HG03025 (cell line): ENCODE measurements at regions not wholly inside any gene's neighbourhood (a gene's known extent, or its start where the extent isn't known, plus 50 kb on each side); places are given as distances from the start of the nearest gene placed in this dataset.
"Not testable (repeated sequence)": the region's sequence is repeated elsewhere in the genome, so short reads cannot be mapped to it uniquely, and the experiment has no call there.

Experiments used
- ATAC-seq: cut with Tn5 transposase; IDR thresholded peaks from one replicate; pipeline ENCODE4 v1.9.1; 2021; ENCODE audit warnings: mild to moderate bottlenecking, moderate library complexity; ENCODE audit not compliant: unreplicated experiment, low FRiP score

DNA sequence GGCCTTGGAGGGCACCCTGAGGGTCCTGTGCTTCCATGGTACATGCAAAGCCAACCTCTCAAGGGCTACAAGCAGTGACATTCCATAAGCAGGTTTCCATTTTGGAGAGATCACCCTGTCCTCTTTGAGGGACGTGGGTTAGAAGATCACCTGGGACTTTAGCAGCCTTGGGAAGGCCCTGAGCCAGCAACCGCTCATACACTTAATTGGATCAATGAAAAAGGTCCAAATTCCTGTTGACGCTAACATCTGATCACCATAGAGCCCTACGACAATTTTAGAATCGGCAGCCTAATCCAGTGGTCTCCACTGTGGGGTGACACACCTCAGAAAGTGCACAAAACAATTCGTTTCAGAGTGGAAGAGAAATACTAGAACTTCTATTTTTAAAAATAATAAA lies 196.0 kb upstream of the NR3C1 start:
- ATAC-seq = no peak

DNA sequence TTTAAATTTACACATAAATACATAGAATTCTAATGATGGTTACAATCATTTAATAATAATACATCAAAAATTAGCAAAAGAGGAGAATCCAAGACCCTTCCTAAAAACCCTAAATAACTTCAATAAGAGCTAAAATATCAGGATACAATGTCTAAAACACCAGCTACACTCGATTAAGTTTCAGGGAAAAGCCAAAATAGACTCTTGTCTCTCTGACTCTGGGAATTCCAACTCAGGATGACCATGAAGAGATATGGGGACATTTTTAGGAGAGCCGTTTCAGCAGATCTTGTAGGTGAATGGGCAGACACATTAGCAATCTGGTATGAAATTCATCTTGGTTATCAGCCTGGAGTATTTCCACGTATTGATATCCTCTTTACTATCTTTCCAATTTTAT lies 193.3 kb upstream of the NR3C1 start:
- ATAC-seq = no peak

GRCh38 chr5:143594902-143595818 lies 191.7 kb upstream of the NR3C1 start:
- no peak for ATAC-seq

DNA sequence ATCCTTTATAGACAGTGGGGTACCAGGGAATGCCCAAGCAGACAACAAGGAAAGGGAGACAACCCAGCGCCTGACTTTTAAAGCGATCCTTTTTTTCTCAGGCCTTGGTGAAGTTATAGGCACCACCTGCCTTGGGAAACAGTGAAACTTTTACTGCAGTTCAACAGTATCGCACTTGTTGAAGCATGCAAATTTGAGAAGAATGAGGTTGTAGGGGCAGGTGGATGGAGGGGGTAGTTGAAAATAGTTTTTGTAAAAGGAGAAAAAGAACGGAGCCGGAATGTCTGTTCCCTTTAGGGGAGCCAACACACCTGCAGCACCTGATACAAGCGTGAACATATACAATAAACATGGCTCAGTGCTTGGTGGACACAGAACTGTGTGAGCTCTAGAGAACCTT lies 190.2 kb upstream of the NR3C1 start:
- ATAC-seq = no peak

DNA sequence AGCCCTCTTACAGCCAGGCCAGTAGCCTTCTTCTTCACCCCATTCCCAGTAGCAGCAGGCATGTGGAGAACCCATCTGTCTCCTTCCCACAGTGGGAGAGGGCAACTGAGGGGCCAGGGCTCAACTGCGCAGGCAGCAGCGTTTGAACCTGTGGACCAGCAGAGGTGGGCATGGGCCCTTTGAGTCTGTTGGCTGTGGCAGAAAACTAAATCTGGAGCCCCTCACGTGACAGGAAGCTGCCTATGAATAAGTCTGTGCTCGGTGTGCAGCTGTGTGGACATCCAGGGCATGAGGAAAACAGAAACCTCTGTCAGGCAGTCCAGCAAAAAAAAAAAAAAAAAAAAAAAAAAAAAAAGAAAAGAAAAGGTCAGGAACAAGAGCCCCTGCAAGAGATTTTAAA lies 189.2 kb upstream of the NR3C1 start:
- peak; percentile 85 for ATAC-seq

- no peak for ATAC-seq
Measured at GRCh38 chr5:143588933-143589662, 185.6 kb upstream of the NR3C1 start.

DNA sequence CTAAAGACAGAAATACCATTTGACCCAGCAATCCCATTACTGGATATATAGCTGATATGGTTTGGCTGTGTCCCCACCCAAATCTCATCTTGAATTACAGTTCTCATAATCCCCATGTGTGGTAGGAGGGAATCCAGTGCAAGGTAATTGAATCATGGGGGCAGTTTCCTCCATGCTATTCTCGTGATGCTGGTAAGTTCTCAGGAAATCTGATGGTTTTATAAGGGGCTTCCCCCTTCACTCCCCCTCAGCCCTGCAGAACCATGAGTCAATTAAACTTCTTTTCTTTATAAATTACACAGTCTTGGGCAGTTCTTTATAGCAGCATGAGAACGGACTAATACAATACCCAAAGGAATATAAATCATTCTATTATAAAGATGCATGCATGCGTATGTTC lies 184.6 kb upstream of the NR3C1 start:
- ATAC-seq = not testable (repeated sequence)

- ATAC-seq = no peak
Measured at GRCh38 chr5:143586781-143587362, 183.4 kb upstream of the NR3C1 start.

DNA sequence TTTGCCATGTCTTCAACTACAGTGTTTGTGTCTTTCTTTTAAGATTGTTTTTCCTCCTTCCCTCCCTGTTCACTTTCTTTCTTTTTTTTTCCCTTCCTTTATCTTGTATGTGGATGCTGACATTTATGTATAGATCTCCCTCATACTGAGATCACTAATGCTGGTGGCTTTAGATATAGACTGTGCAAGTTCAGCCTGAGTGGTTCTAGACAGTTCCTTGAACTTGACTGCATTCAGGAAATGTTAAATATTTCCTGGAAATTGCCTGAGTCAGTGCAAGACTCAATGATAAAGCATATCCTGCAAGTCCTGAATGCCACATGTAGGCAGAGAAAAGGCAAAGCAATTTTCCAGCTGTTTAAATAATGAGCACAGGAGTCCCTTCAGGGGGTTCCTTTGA lies 182.5 kb upstream of the NR3C1 start:
- ATAC-seq = no peak

GRCh38 chr5:143583409-143583808 lies 179.9 kb upstream of the NR3C1 start:
- no peak for ATAC-seq

DNA sequence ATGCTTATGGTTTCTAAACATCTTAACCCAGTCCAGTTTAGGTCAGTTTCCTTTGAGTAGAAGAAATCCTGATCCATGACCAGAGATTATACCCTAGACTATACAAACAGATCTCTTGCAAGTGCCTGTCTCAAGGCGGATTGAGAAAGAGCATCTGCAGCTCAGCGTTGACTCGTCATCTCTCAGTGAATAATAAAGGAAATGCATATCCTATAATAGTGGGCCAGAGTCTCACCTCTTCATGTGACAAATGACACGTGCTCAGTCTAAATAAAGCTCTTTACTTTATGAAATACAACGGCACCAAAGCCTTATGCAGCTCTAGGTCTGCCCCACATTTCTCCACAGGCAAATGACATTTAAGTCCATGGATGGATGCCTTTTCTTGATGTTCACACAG lies 179.4 kb upstream of the NR3C1 start:
- no peak for ATAC-seq

DNA sequence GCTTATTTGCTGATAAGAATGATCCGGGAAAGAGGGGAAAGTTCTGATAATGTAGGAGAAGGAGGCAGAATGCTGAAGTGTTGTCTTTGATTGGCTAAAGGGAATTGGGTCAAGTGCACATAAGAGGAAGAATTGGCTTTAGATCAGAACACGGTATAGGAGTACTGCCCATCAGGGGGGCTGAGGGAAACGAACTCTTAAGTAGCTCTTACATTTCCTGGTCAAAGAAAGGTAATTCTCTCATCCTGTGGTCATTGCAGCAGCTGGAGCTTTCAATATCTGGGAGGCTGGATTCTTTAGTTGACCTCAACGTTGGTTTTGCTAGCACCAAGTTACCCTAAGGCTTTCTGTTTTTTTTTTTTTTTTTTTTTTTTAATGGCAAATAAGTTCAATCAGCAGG lies 178.7 kb upstream of the NR3C1 start:
- ATAC-seq = no peak

DNA sequence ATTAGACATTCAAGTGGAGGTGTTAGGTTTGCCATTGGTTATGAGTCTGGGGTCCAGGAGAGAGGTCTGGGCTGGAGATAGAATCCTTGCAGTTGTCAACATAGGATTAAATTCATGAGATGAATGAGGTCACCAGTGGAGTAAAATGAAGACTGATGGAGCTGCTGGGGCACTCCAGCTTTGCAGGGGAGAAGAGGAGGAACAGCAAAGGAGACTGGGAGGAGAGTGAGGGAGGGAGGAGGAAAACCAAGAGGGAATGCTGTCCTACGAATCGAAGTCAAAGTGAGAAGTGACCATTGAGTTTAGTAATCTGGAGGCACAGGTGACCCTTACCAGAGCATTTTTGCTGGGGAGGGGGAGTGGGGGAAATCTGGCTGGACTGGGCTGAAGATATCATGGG lies 178.2 kb upstream of the NR3C1 start:
- ATAC-seq = no peak

GRCh38 chr5:143581147-143581546 lies 177.7 kb upstream of the NR3C1 start:
- no peak for ATAC-seq

DNA sequence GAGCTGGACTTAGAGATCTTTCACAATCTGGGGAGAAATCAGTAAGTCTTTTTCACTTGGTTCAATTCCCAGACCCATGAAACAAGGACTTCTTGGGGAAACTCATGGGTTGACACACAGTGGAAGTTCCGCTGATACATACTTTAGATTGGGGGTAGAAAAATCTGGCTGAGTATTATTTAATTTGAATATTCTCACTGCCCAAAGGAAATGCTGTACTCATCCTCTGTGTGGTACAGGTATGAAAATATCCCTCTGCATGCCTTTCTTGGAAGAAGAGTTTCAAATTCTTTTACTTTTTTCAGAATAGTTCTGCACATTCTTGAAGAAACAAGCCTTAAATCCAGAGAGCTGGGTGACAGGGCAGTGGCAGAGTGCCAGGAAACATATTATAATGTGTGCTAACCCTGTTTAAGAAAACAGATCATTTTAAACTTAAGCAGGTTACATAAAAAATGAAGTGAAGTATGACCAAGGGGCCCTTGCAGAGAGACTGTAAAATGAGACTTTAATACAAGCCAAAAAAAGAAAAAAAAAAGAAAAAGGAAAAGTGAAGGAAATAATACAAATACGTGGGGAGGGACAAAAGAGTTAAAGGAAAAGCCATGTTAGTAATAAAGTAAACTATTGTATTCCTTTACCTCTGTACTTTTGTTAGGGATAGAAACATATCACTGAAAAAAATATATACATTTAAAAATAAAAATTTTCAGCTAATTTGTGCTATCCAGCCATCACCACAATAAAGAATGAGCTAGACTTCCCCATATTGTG lies 173.4 kb upstream of the NR3C1 start:
- ATAC-seq = no peak

DNA sequence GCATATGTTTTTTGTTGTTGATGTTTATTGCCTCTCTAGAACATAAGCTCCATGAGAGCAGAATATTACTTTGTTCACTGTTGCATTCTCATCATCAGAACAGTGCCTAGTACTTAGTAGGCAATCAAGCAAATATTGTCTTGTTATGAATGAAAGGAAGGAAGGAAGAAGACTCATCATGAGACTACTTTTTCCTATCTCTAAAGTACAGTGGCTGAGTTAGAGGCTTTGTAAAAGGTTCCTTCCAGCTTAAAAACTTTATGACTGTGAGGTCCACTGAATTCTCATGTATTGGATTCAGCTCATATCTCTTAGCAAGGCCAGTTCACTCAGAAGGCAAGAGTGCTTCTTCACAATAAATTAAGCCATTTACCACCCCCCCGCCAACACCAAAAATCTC lies 171.8 kb upstream of the NR3C1 start:
- no peak for ATAC-seq

DNA sequence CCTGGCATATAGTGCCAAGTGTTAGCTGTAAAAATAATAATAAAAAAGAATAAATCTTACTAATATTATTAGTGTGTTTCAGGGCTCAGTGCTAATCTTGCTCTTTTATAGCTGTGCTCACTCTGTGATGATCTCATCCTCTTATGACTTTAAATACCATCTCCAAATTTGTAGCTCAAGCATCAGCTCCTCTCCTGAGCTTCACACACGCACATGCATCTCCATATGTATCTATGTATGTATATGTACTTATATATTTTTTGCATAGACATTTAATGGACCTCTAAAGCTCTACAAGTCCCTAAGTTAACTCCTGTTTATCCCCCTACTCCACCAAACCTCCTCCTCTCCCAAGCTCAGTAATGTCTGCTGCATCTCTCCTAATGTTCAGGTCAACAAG lies 170.8 kb upstream of the NR3C1 start:
- ATAC-seq = no peak

DNA sequence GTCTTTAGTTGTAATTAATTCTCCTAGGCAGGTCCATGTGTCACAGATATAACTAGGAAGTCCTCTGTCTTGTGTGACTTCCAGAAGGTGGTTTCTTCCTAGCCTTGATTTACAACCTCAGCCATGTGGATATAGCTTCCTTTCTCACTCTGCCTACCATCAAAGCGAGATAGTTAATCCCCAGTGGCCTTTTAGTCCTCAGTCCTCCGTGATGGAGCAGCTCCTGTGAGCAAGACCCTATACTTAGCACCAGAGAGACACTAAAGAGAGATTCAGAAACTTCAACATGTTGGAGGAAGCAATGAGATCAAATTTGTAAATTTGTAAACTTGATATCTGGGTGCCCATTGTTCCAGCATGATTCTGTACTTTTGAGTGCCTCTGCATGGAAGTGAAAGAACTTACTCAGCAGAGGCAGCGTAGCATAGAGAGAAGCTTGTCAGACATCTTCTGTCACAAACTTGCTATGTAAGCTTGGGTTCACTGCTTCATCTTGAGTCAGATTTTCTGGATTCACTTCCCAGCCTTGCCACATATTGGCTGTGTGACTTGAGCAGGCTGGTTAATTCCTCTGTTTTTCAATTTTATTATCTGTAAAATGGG lies 170.2 kb upstream of the NR3C1 start:
- no peak for ATAC-seq

GRCh38 chr5:143572671-143573070 lies 169.2 kb upstream of the NR3C1 start:
- no peak for ATAC-seq
